ENCODE measurements at regions not wholly inside any gene's neighbourhood (a gene's known extent, or its start where the extent isn't known, plus 50 kb on each side); places are given as distances from the start of the nearest gene placed in this dataset.

GRCh38 chr3:3735919-3736318, 63.3 kb upstream of the LRRN1 start:
- no peak overlapping the region for H3K4me2 ChIP-seq (replicated peaks; ENCODE audit: low read depth, low read length, poor library complexity, severe bottlenecking)
- no peak overlapping the region for H3K9ac ChIP-seq (ENCODE audit: low read length)
- no peaks in the 10 kb centered on the region for H3K79me2 ChIP-seq (ENCODE audit: control insufficient read depth, insufficient read depth, low read length)
- no peaks in the 10 kb centered on the region for H3K36me3 ChIP-seq (replicated peaks in 1 of 2; ENCODE audit: control extremely low read depth in 1 of 2, control insufficient read depth in 1 of 2, extremely low read depth in 1 of 2, insufficient read depth in 2 of 2, low read length in 1 of 2)
- H3K27ac Mint-ChIP-seq: no peak overlapping the region
- H2AFZ ChIP-seq (ENCODE audit: insufficient read depth, low read depth, low read length, poor library complexity, severe bottlenecking): no peak overlapping the region
- POLR2A ChIA-PET: no interaction called here
- H3K9me3 Mint-ChIP-seq (ENCODE audit: insufficient read depth): no peaks in the 10 kb centered on the region
- DNase-seq: no peak
- no peaks in the 10 kb centered on the region for H3K4me1 ChIP-seq (ENCODE audit: control insufficient read depth in 2 of 2, insufficient read depth in 2 of 2, low read length in 2 of 2)
- intact Hi-C loops (cut with micrococcal nuclease): no loop called here
- peaks cover 3% of the 10 kb centered on the region for H3K27me3 Mint-ChIP-seq
- CTCF ChIA-PET: no interaction called here
- H3K4me3 Mint-ChIP-seq: no peak overlapping the region
- no peak overlapping the region for H3K4me3 ChIP-seq (ENCODE audit: control extremely low read depth in 1 of 5, extremely low read depth in 1 of 5, insufficient read depth in 1 of 5, low read depth in 2 of 5, low read length in 4 of 5)
- no peak overlapping the region for H3K27ac ChIP-seq (ENCODE audit: low read length in 2 of 2)
- no peak for ATAC-seq (ENCODE audit: low read depth)
- no peaks in the 10 kb centered on the region for H4K20me1 ChIP-seq (ENCODE audit: control insufficient read depth, insufficient read depth, low read length, poor library complexity, severe bottlenecking)
- H3K9me3 ChIP-seq (ENCODE audit: control extremely low read depth in 1 of 3, control insufficient read depth in 2 of 3, insufficient read depth in 1 of 3, low read length in 2 of 3): no peaks in the 10 kb centered on the region
- no CpG with 5 or more reads among the region's 1 CpG for WGBS (ENCODE audit: insufficient coverage)
- TF ChIP-seq CTCF (IDR thresholded peaks at IDR 0.05): no peak
- TF ChIP-seq EZH2 (IDR thresholded peaks at IDR 0.05; ENCODE audit: borderline replicate concordance, insufficient read depth, low read depth, low read length, poor library complexity, severe bottlenecking): no peak
- H3K4me1 Mint-ChIP-seq: no peaks in the 10 kb centered on the region
- no peaks in the 10 kb centered on the region for H3K27me3 ChIP-seq (replicated peaks in 1 of 4; ENCODE audit: control extremely low read depth in 1 of 4, control insufficient read depth in 3 of 4, insufficient read depth in 4 of 4, low read length in 3 of 4)

GRCh38 chr3:3734881-3735280, 64.3 kb upstream of the LRRN1 start:
- H3K27ac Mint-ChIP-seq: no peak overlapping the region
- no peak for ATAC-seq (ENCODE audit: low read depth)
- peaks cover 3% of the 10 kb centered on the region for H3K27me3 Mint-ChIP-seq

More at GRCh38 chr3:3734881-3735280, 64.3 kb upstream of the LRRN1 start:
- intact Hi-C loops (cut with micrococcal nuclease): no loop called here
- DNase-seq: no peak
- no peak overlapping the region for H2AFZ ChIP-seq (ENCODE audit: insufficient read depth, low read depth, low read length, poor library complexity, severe bottlenecking)
- no peak overlapping the region for H3K4me3 ChIP-seq (ENCODE audit: control extremely low read depth in 1 of 5, extremely low read depth in 1 of 5, insufficient read depth in 1 of 5, low read depth in 2 of 5, low read length in 4 of 5)
- Mint-ChIP-seq H3K4me3 (no peak overlapping the region), H3K9me3 (ENCODE audit: insufficient read depth) (no peaks in the 10 kb centered on the region), H3K4me1 (no peaks in the 10 kb centered on the region)
- H3K9me3 ChIP-seq (ENCODE audit: control extremely low read depth in 1 of 3, control insufficient read depth in 2 of 3, insufficient read depth in 1 of 3, low read length in 2 of 3): no peaks in the 10 kb centered on the region
- no peak for TF ChIP-seq EZH2 (IDR thresholded peaks at IDR 0.05; ENCODE audit: borderline replicate concordance, insufficient read depth, low read depth, low read length, poor library complexity, severe bottlenecking)
- ChIA-PET CTCF (no interaction called here), POLR2A (no interaction called here)
- no peaks in the 10 kb centered on the region for H3K27me3 ChIP-seq (replicated peaks in 1 of 4; ENCODE audit: control extremely low read depth in 1 of 4, control insufficient read depth in 3 of 4, insufficient read depth in 4 of 4, low read length in 3 of 4)
- H3K27ac ChIP-seq (ENCODE audit: low read length in 2 of 2): no peak overlapping the region
- H4K20me1 ChIP-seq (ENCODE audit: control insufficient read depth, insufficient read depth, low read length, poor library complexity, severe bottlenecking): no peaks in the 10 kb centered on the region
- H3K9ac ChIP-seq (ENCODE audit: low read length): no peak overlapping the region
- no peaks in the 10 kb centered on the region for H3K4me1 ChIP-seq (ENCODE audit: control insufficient read depth in 2 of 2, insufficient read depth in 2 of 2, low read length in 2 of 2)
- H3K36me3 ChIP-seq (replicated peaks in 1 of 2; ENCODE audit: control extremely low read depth in 1 of 2, control insufficient read depth in 1 of 2, extremely low read depth in 1 of 2, insufficient read depth in 2 of 2, low read length in 1 of 2): no peaks in the 10 kb centered on the region
- WGBS (ENCODE audit: insufficient coverage): 96% methylated on average over 6 of the region's 6 CpGs
- no peaks in the 10 kb centered on the region for H3K79me2 ChIP-seq (ENCODE audit: control insufficient read depth, insufficient read depth, low read length)
- H3K4me2 ChIP-seq (replicated peaks; ENCODE audit: low read depth, low read length, poor library complexity, severe bottlenecking): no peak overlapping the region

All from B cell (primary cell).